Gastroesophageal sphincter (tissue), 3 donors: ENCODE measurements at regions not wholly inside any gene's neighbourhood (a gene's known extent, or its start where the extent isn't known, plus 50 kb on each side); places are given as distances from the start of the nearest gene placed in this dataset.

ENCODE experiments used
- EP300 ChIP-seq: sonication (generic); formaldehyde crosslinking; IDR thresholded peaks from one replicate; pipeline ENCODE4 v1.6.1; 2017; ENCODE audit warnings: antibody characterized with exemption, mild to moderate bottlenecking
- POLR2A ChIP-seq, 2 donors: fragments of 450-650 bp; IDR thresholded peaks; one replicate each; pipeline ENCODE4 v1.6.1; 2017; ENCODE audit warnings: antibody characterized with exemption in 2 of 2, mild to moderate bottlenecking in 2 of 2, moderate library complexity in 1 of 2
- POLR2AphosphoS5 ChIP-seq: sonication (generic); formaldehyde crosslinking; IDR thresholded peaks from one replicate; pipeline ENCODE4 v1.6.1; 2017; ENCODE audit warnings: antibody characterized with exemption
- TF ChIP-seq, protein P1 (sequence below), 4 experiments: fragments of 200-600 bp in 2 of 4; fragments of 450-650 bp in 2 of 4; sonication (generic) in 1 of 4; IDR thresholded peaks; one replicate each; pipeline ENCODE4 v1.5.1; 2017 to 2019; ENCODE audit warnings: antibody characterized with exemption in 4 of 4, mild to moderate bottlenecking in 2 of 4, moderate library complexity in 2 of 4

DNA sequence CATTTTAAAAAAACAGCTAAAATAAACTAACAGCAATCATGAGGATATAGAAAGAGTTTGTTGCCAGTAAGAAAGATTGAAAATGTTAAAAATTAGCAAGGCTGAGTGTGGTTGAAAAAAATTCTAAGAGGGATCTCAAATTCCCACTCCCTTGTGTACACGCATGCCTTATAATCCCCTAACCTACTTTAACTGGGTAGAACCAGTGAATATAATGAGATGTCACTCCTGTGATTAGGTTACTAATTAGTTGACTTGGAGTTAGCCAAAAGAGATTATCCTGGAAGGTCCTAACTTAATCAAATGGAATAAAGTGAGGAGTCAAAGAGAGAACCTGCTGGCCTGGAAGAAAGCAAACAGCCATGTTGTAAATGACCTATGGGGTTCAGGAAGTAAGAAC is 286.0 kb upstream of the TGFBR2 start:
- TF ChIP-seq, protein P1, sequence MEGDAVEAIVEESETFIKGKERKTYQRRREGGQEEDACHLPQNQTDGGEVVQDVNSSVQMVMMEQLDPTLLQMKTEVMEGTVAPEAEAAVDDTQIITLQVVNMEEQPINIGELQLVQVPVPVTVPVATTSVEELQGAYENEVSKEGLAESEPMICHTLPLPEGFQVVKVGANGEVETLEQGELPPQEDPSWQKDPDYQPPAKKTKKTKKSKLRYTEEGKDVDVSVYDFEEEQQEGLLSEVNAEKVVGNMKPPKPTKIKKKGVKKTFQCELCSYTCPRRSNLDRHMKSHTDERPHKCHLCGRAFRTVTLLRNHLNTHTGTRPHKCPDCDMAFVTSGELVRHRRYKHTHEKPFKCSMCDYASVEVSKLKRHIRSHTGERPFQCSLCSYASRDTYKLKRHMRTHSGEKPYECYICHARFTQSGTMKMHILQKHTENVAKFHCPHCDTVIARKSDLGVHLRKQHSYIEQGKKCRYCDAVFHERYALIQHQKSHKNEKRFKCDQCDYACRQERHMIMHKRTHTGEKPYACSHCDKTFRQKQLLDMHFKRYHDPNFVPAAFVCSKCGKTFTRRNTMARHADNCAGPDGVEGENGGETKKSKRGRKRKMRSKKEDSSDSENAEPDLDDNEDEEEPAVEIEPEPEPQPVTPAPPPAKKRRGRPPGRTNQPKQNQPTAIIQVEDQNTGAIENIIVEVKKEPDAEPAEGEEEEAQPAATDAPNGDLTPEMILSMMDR (IDR thresholded peaks at IDR 0.05): no peak
- TF ChIP-seq EP300 (no peak), POLR2A (IDR thresholded peaks at IDR 0.05) (no peak), POLR2AphosphoS5 (no peak)
